Upper lobe of left lung (tissue), 6 donors: ENCODE measurements at regions not wholly inside any gene's neighbourhood (a gene's known extent, or its start where the extent isn't known, plus 50 kb on each side); places are given as distances from the start of the nearest gene placed in this dataset.

Source experiments
- ATAC-seq, 2 donors: fragments of 200-7000 bp; cut with Tn5 transposase; one replicate each; pipeline ENCODE4 v1.9.1; 2022; ENCODE audit warnings: mild to moderate bottlenecking in 2 of 2, moderate library complexity in 2 of 2; ENCODE audit not compliant: low FRiP score in 2 of 2
- DNase-seq, 2 donors: peaks; one replicate each; pipeline ENCODE4 v3.0.0-alpha.2; 2019 to 2020
- H3K27ac ChIP-seq, 4 donors: fragments of 200-600 bp; sonication (generic); one replicate each; pipeline ENCODE4 v1.5.1; 2016 to 2019
- H3K27me3 ChIP-seq, 4 donors: fragments of 200-600 bp; sonication (generic); one replicate each; pipeline ENCODE4 v1.5.1; 2017 to 2019
- H3K36me3 ChIP-seq, 4 donors: fragments of 200-600 bp; sonication (generic); one replicate each; pipeline ENCODE4 v1.5.1; 2016 to 2019
- H3K4me1 ChIP-seq, 4 donors: fragments of 200-600 bp; sonication (generic); one replicate each; pipeline ENCODE4 v1.5.1; 2018 to 2019
- H3K4me3 ChIP-seq, 4 donors: fragments of 200-600 bp; sonication (generic); one replicate each; pipeline ENCODE4 v1.5.1; 2017 to 2019; ENCODE audit warnings: mild to moderate bottlenecking in 2 of 4, moderate library complexity in 1 of 4
- H3K9me3 ChIP-seq, 4 donors: fragments of 200-600 bp; sonication (generic); one replicate each; pipeline ENCODE4 v1.5.1; 2018 to 2019
- EP300 ChIP-seq, 4 donors: sonication (generic); formaldehyde crosslinking; IDR thresholded peaks; one replicate each; pipeline ENCODE4 v1.5.1; 2017; ENCODE audit warnings: antibody characterized with exemption in 4 of 4, control low read depth in 2 of 4
- POLR2A ChIP-seq, 4 donors: fragments of 450-650 bp; IDR thresholded peaks; one replicate each; pipeline ENCODE4 v1.5.1; 2016 to 2017; ENCODE audit warnings: antibody characterized with exemption in 4 of 4, mild to moderate bottlenecking in 2 of 4
- POLR2AphosphoS5 ChIP-seq, 2 donors: sonication (generic); formaldehyde crosslinking; IDR thresholded peaks; one replicate each; pipeline ENCODE4 v1.5.1; 2017; ENCODE audit warnings: antibody characterized with exemption in 2 of 2
- WGBS, 2 donors: methylation state at CpG; one replicate each; pipeline ENCODE4 v1.1.5; 2017 to 2018; 5-methylcytosine and 5-hydroxymethylcytosine counted together
- TF ChIP-seq, protein P1 (sequence below), 6 experiments: fragments of 450-650 bp in 4 of 6; fragments of 200-600 bp in 2 of 6; sonication (generic) in 2 of 6; IDR thresholded peaks; one replicate each; pipeline ENCODE4 v1.5.1; 2016 to 2019; ENCODE audit warnings: antibody characterized with exemption in 6 of 6
- donor health status: DM: no; HTN: no; CAD: no; lungs with moderate emphysema.
- donor health status: DM: no; HTN: yes; CAD: no; lungs with severe emphysema.

DNA sequence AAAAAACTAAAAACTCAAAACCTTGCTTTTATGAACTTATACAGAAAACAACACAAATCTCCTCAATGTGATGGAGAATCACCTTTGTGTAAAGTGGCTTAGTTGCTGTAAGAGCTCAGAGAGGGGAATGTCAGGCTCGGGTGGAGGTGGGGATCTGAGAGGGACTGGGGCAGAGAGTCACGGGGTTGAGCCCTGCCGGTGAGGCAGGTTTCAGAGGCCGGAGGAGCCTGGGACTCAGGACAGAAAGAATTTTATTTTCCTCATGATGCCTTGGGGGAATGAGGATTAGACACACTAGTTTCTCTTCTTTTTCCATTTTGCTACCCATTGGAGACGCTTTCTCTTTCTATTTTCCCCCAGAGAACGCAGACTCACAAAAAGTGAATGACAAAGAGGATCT lies 252.3 kb upstream of the FOXQ1 start:
- Histone ChIP-seq H3K27ac (no peak overlapping the region), H3K27me3 (no peaks in the 10 kb centered on the region), H3K4me1 (no peaks in the 10 kb centered on the region), H3K36me3 (no peaks in the 10 kb centered on the region), H3K4me3 (no peak overlapping the region), H3K9me3 (no peaks in the 10 kb centered on the region)
- DNase-seq (no peak), ATAC-seq (no peak)
- 84 to 87% methylated on average over 6 of the region's 6 CpGs for WGBS, 2 donors
- no peak for TF ChIP-seq POLR2AphosphoS5 (IDR thresholded peaks at IDR 0.05)
- TF ChIP-seq, protein P1, sequence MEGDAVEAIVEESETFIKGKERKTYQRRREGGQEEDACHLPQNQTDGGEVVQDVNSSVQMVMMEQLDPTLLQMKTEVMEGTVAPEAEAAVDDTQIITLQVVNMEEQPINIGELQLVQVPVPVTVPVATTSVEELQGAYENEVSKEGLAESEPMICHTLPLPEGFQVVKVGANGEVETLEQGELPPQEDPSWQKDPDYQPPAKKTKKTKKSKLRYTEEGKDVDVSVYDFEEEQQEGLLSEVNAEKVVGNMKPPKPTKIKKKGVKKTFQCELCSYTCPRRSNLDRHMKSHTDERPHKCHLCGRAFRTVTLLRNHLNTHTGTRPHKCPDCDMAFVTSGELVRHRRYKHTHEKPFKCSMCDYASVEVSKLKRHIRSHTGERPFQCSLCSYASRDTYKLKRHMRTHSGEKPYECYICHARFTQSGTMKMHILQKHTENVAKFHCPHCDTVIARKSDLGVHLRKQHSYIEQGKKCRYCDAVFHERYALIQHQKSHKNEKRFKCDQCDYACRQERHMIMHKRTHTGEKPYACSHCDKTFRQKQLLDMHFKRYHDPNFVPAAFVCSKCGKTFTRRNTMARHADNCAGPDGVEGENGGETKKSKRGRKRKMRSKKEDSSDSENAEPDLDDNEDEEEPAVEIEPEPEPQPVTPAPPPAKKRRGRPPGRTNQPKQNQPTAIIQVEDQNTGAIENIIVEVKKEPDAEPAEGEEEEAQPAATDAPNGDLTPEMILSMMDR (IDR thresholded peaks at IDR 0.05), result no peak
- no peak for TF ChIP-seq EP300 (IDR thresholded peaks at IDR 0.05)
- no peak for TF ChIP-seq POLR2A (IDR thresholded peaks at IDR 0.05)

DNA sequence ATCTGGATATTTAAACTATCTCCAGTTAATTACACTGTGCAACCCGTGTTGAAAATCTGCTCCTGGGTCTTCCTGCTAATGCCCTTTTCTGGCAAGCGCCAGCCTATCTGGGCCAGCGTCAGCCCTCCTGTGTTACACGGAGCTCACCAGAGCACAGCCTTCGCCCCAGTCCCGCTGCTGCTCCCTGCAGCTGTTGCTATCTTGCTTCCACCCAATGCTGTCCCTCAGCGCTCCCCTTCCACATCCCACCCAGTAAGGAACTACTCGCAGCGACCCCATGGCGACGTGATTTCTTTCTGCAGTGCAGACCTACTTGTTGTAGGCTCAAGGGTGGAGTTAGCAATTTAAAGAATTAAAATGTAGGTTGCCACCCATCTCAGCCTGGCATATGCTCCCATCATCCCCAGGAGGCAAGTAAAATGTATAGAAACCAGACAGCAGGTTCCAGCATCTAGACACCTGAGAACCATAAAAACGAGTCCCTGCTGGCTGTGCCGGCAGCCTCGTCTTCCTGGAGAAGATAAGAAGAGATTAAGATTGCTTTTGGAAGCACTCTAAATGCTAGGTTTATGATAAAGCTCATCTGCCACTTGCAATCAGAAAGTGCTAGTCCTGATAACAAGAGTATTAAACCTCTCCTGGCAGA lies 254.3 kb upstream of the FOXQ1 start:
- TF ChIP-seq POLR2AphosphoS5 (IDR thresholded peaks at IDR 0.05) (no peak), POLR2A (IDR thresholded peaks at IDR 0.05) (no peak), EP300 (IDR thresholded peaks at IDR 0.05) (no peak)
- TF ChIP-seq, protein P1 (IDR thresholded peaks at IDR 0.05), result no peak
- Histone ChIP-seq H3K27me3 (no peaks in the 10 kb centered on the region), H3K36me3 (no peaks in the 10 kb centered on the region), H3K4me1 (no peaks in the 10 kb centered on the region), H3K4me3 (no peak overlapping the region), H3K9me3 (no peaks in the 10 kb centered on the region), H3K27ac (no peak overlapping the region)
- 80 to 88% methylated on average over 14 of the region's 14 CpGs for WGBS, 2 donors
- DNase-seq, result no peak
- no peak for ATAC-seq

DNA sequence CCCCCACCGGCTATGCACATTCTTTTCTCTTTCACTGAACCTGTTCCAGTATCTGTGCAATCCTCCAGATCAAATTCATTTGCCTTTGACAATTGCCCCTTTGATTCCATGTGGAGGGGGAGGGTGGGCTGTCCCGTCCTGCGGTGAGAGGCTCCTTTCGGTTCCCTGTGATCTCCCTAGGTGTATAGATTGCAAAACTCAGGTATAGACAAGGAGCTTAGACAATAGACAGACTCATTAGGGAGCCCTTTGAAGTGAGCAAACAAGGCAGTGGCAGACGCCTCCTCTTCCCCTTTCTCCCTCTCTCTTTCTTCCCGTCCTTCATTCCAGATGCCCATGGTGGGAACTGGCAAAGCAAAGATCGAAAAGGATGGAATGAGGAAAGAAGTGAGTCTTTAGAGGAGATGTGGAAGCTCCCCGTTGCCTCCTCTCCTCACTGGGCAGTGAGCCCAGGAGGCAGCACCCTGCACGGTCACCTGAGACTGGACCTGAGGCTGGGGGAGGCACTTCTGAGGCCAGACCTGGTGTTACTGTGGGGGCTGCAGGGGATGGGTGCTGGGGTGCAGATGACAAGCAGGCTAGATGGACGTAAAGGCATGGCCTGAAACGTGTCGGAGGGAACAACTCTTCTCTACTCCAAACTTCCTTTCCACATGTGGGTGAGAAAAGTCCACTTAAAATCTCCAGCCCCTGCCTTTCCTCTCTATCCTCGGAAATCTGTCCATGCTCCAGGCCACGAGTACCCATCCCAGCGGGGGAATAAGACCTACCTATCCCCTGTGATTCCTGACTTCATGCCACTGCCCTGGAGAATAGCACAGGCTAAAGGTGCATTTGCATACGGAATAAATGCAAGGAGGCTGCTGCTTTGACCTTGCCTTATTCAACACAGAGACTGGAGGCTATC lies 256.6 kb upstream of the FOXQ1 start:
- TF ChIP-seq POLR2AphosphoS5 (IDR thresholded peaks at IDR 0.05) (no peak), EP300 (IDR thresholded peaks at IDR 0.05) (no peak), POLR2A (IDR thresholded peaks at IDR 0.05) (no peak)
- TF ChIP-seq, protein P1 (IDR thresholded peaks at IDR 0.05), result no peak
- Histone ChIP-seq H3K9me3 (no peaks in the 10 kb centered on the region), H3K4me3 (no peak overlapping the region), H3K4me1 (no peaks in the 10 kb centered on the region), H3K27ac (no peak overlapping the region), H3K36me3 (no peaks in the 10 kb centered on the region), H3K27me3 (no peaks in the 10 kb centered on the region)
- ATAC-seq, result no peak
- 78 to 80% methylated on average over 16 of the region's 16 CpGs for WGBS, 2 donors
- no peak for DNase-seq

DNA sequence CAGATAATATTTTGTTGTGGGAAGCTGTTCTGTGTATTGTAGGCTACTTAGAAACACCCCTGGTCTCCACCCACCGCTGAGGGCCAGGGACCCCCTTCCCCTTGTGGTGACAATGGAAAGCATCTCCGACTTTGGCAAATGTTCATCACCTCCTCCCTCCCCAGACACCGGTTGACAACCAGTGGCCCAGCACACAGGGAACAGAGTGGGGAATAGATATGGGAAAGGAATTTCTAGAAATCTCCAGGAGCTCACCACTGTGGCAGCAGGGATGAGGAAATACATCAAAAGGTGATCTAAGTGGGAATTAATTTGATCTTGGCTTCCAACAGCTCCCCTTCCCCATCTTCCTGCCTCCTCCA lies 257.3 kb upstream of the FOXQ1 start:
- no peak for TF ChIP-seq EP300 (IDR thresholded peaks at IDR 0.05)
- no peak for TF ChIP-seq POLR2AphosphoS5 (IDR thresholded peaks at IDR 0.05)
- TF ChIP-seq, protein P1 (IDR thresholded peaks at IDR 0.05), result no peak
- TF ChIP-seq POLR2A (IDR thresholded peaks at IDR 0.05), result no peak
- no peak overlapping the region for H3K4me3 ChIP-seq
- no peak for ATAC-seq

More for the DNA sequence above, 257.3 kb upstream of the FOXQ1 start:
- DNase-seq, result no peak
- Histone ChIP-seq H3K4me1 (no peaks in the 10 kb centered on the region), H3K9me3 (no peaks in the 10 kb centered on the region), H3K27ac (no peak overlapping the region), H3K27me3 (no peaks in the 10 kb centered on the region), H3K36me3 (no peaks in the 10 kb centered on the region)
- 79 to 91% methylated on average over 3 of the region's 3 CpGs for WGBS, 2 donors
